Adrenal gland (tissue), 9 donors: ENCODE measurements at regions not wholly inside any gene's neighbourhood (a gene's known extent, or its start where the extent isn't known, plus 50 kb on each side); places are given as distances from the start of the nearest gene placed in this dataset.

Experiments used
- DNase-seq, 7 donors: peaks; one replicate each; pipeline ENCODE4 v3.0.0-alpha.2; 2019 to 2020
- H3K27ac ChIP-seq, 5 donors: fragments of 200-600 bp; sonication (generic) in 4 of 5; 1 replicate in 3 of 5; 2 replicates in 2 of 5; pipeline versions ENCODE4 v1.5.1 to v1.8.0; 2016 to 2020; ENCODE audit warnings: mild to moderate bottlenecking in 1 of 5
- H3K27me3 ChIP-seq: fragments of 200-600 bp; 2 replicates; pipeline ENCODE4 v1.8.0; 2021
- H3K36me3 ChIP-seq, 2 donors: fragments of 200-600 bp; replicated peaks in 1 of 2; 1 replicate in 1 of 2; 2 replicates in 1 of 2; pipeline versions ENCODE4 v1.5.1 to v1.8.0; 2018 to 2022
- H3K4me1 ChIP-seq, 2 donors: fragments of 200-600 bp; replicated peaks in 1 of 2; 1 replicate in 1 of 2; 2 replicates in 1 of 2; pipeline versions ENCODE4 v1.5.1 to v1.8.0; 2018 to 2021
- H3K4me3 ChIP-seq, 4 donors: fragments of 200-600 bp; sonication (generic) in 3 of 4; one replicate each; pipeline ENCODE4 v1.5.1; 2016 to 2018
- H3K9me3 ChIP-seq, 3 donors: fragments of 200-600 bp; sonication (generic) in 1 of 3; replicated peaks in 1 of 3; 1 replicate in 2 of 3; 2 replicates in 1 of 3; pipeline versions ENCODE4 v1.5.1 to v1.8.0; 2016 to 2021
- CTCF ChIP-seq, 6 experiments: fragments of 450-650 bp in 4 of 6; fragments of 200-600 bp in 2 of 6; sonication (generic) in 1 of 6; IDR thresholded peaks; 1 replicate in 5 of 6; 2 replicates in 1 of 6; pipeline versions ENCODE4 v1.5.1 to v1.8.0; 2016 to 2021; ENCODE audit warnings: antibody characterized with exemption in 6 of 6, mild to moderate bottlenecking in 2 of 6, moderate library complexity in 1 of 6
- POLR2A ChIP-seq, 2 donors: fragments of 450-650 bp; IDR thresholded peaks; one replicate each; pipeline ENCODE4 v1.6.1; 2017; ENCODE audit warnings: antibody characterized with exemption in 2 of 2, mild to moderate bottlenecking in 2 of 2, moderate library complexity in 1 of 2
- WGBS, 4 donors: extraction: QIAGEN DNeasy Blood & Tissue Kit in 2 of 4; methylation state at CpG; one replicate each; pipeline versions ENCODE4 v1.1.5 to v1.1.7; 2013 to 2017; 5-methylcytosine and 5-hydroxymethylcytosine counted together
- intact Hi-C, 2 donors: fragments of 100-400 bp; cut with DNase I; formaldehyde crosslinking; loops; one replicate each; pipeline versions ENCODE4 v1.14.1 to v1.15.0; 2022 to 2023
- donor health status: healthy with polysubstance abuse.
- donor health status: Bipolar disorder and iron deficiency.
- donor health status: DM: yes; HTN: yes; CAD: no.
- donor health status: DM: no; HTN: no; CAD: no.
- donor health status: DM: no; HTN: no; CAD: no.

- intact Hi-C loops, result no loop called here
- Histone ChIP-seq H3K36me3 (no peaks in the 10 kb centered on the region), H3K4me1 (no peaks in the 10 kb centered on the region), H3K27me3 (peaks cover 4% of the 10 kb centered on the region), H3K27ac (no peak overlapping the region), H3K4me3 (no peak overlapping the region), H3K9me3 (no peaks in the 10 kb centered on the region)
- WGBS, 4 donors, result 39 to 52% (median 45%) methylated on average over 1 of the region's 1 CpG
- no peak for DNase-seq
- TF ChIP-seq CTCF (IDR thresholded peaks at IDR 0.05), result no peak
- TF ChIP-seq POLR2A (IDR thresholded peaks at IDR 0.05), result no peak
These were observed 153.8 kb upstream of the LSM14A start for GRCh38 chr19:34018546-34018945.

GRCh38 chr19:34023381-34023780 is 148.9 kb upstream of the LSM14A start:
- Histone ChIP-seq H3K36me3 (no peaks in the 10 kb centered on the region), H3K4me1 (no peaks in the 10 kb centered on the region), H3K27me3 (peaks cover 4% of the 10 kb centered on the region), H3K27ac (no peak overlapping the region), H3K4me3 (no peak overlapping the region), H3K9me3 (no peaks in the 10 kb centered on the region)
- intact Hi-C loops, result no loop called here
- TF ChIP-seq CTCF (IDR thresholded peaks at IDR 0.05), result no peak
- TF ChIP-seq POLR2A (IDR thresholded peaks at IDR 0.05), result no peak
- no peak for DNase-seq
- 73 to 85% (median 79%) methylated on average over 5 of the region's 5 CpGs for WGBS, 4 donors

- Histone ChIP-seq H3K9me3 (no peaks in the 10 kb centered on the region), H3K27ac (no peak overlapping the region), H3K4me3 (no peak overlapping the region), H3K36me3 (no peaks in the 10 kb centered on the region), H3K4me1 (no peaks in the 10 kb centered on the region), H3K27me3 (no peaks in the 10 kb centered on the region)
- intact Hi-C loops, result no loop called here
- WGBS, 4 donors, result 83 to 86% (median 85%) methylated on average over 3 of the region's 3 CpGs
- DNase-seq, result no peak
- TF ChIP-seq CTCF (IDR thresholded peaks at IDR 0.05), result no peak
- TF ChIP-seq POLR2A (IDR thresholded peaks at IDR 0.05), result no peak
These were observed 138.4 kb upstream of the LSM14A start for GRCh38 chr19:34033880-34034279.

GRCh38 chr19:34034318-34034846 is 137.9 kb upstream of the LSM14A start:
- intact Hi-C loops, result no loop called here
- no peak for TF ChIP-seq CTCF (IDR thresholded peaks at IDR 0.05)
- no peak for TF ChIP-seq POLR2A (IDR thresholded peaks at IDR 0.05)
- no peak overlapping the region for H3K4me3 ChIP-seq
- no peaks in the 10 kb centered on the region for H3K36me3 ChIP-seq
- no peaks in the 10 kb centered on the region for H3K27me3 ChIP-seq
- H3K27ac ChIP-seq, result no peak overlapping the region
- H3K4me1 ChIP-seq, result no peaks in the 10 kb centered on the region
- WGBS, 4 donors, result 44 to 71% (median 57%) methylated on average over 2 of the region's 2 CpGs
- DNase-seq, result no peak
- H3K9me3 ChIP-seq, result no peaks in the 10 kb centered on the region
